GM23338 (cell line): ENCODE measurements at regions not wholly inside any gene's neighbourhood (a gene's known extent, or its start where the extent isn't known, plus 50 kb on each side); places are given as distances from the start of the nearest gene placed in this dataset.

Source experiments
- ATAC-seq: fragments of 200-7000 bp; cut with Tn5 transposase; 3 replicates; pipeline ENCODE4 v1.9.1; 2020
- DNase-seq: peaks from one replicate; pipeline ENCODE4 v3.0.0-alpha.2; 2015; ENCODE audit warnings: low spot score
- H2AFZ ChIP-seq: fragments of 200-600 bp; sonication (generic); 2 replicates; pipeline ENCODE4 v1.8.0; 2016; ENCODE audit warnings: antibody characterized with exemption, mild to moderate bottlenecking, moderate library complexity
- H3F3A ChIP-seq: fragments of 200-600 bp; sonication (generic); replicated peaks from 2 replicates; pipeline ENCODE4 v1.8.0; 2017; ENCODE audit warnings: antibody characterized with exemption, mixed run types, low read depth
- H3K27ac ChIP-seq: fragments of 200-600 bp; sonication (generic); 2 replicates; pipeline ENCODE4 v1.6.1; 2016; ENCODE audit warnings: low read depth
- H3K27me3 ChIP-seq: fragments of 200-600 bp; sonication (generic); 2 replicates; pipeline ENCODE4 v1.8.0; 2016; ENCODE audit warnings: mild to moderate bottlenecking, mixed run types, moderate library complexity; ENCODE audit not compliant: insufficient read depth
- H3K36me3 ChIP-seq: fragments of 200-600 bp; sonication (generic); 2 replicates; pipeline ENCODE4 v1.8.0; 2016; ENCODE audit warnings: mild to moderate bottlenecking; ENCODE audit not compliant: insufficient read depth
- H3K4me1 ChIP-seq: fragments of 200-600 bp; sonication (generic); 2 replicates; pipeline ENCODE4 v1.8.0; 2016; ENCODE audit warnings: mild to moderate bottlenecking, moderate library complexity; ENCODE audit not compliant: insufficient read depth
- H3K4me2 ChIP-seq: fragments of 200-600 bp; sonication (generic); 2 replicates; pipeline ENCODE4 v1.7.1; 2017; ENCODE audit warnings: mixed run types
- H3K4me3 ChIP-seq: fragments of 200-600 bp; sonication (generic); 2 replicates; pipeline ENCODE4 v1.6.1; 2016; ENCODE audit warnings: mixed run types
- H3K79me2 ChIP-seq: fragments of 200-600 bp; sonication (generic); replicated peaks from 2 replicates; pipeline ENCODE4 v1.8.0; 2017; ENCODE audit warnings: mild to moderate bottlenecking; ENCODE audit not compliant: insufficient read depth
- H3K9me2 ChIP-seq: fragments of 200-600 bp; sonication (generic); 2 replicates; pipeline ENCODE4 v1.8.0; 2017; ENCODE audit not compliant: insufficient read depth
- H4K20me1 ChIP-seq: fragments of 200-600 bp; sonication (generic); replicated peaks from 2 replicates; pipeline ENCODE4 v1.8.0; 2017; ENCODE audit warnings: mild to moderate bottlenecking; ENCODE audit not compliant: insufficient read depth
- H3K27ac Mint-ChIP-seq: 2 replicates; pipeline ENCODE4 v1.8.0; 2020; ENCODE audit warnings: inconsistent platforms, mild to moderate bottlenecking, moderate library complexity, mixed read lengths
- H3K27me3 Mint-ChIP-seq: 3 replicates; pipeline ENCODE4 v1.8.0; 2022; ENCODE audit warnings: low read depth, mild to moderate bottlenecking, moderate library complexity, mixed read lengths, inconsistent platforms; ENCODE audit not compliant: insufficient read depth, poor library complexity
- H3K36me3 Mint-ChIP-seq: 3 replicates; pipeline ENCODE4 v1.8.0; 2021; ENCODE audit warnings: low read depth, mild to moderate bottlenecking, inconsistent platforms, moderate library complexity, mixed read lengths
- H3K4me1 Mint-ChIP-seq: 3 replicates; pipeline ENCODE4 v1.8.0; 2020; ENCODE audit warnings: mild to moderate bottlenecking, inconsistent platforms, mixed read lengths
- H3K4me3 Mint-ChIP-seq: 3 replicates; pipeline ENCODE4 v1.8.0; 2021; ENCODE audit warnings: moderate library complexity, mild to moderate bottlenecking, inconsistent platforms, mixed read lengths
- H3K9me3 Mint-ChIP-seq: 3 replicates; pipeline ENCODE4 v1.8.0; 2020; ENCODE audit warnings: moderate library complexity, mild to moderate bottlenecking, inconsistent platforms, mixed read lengths
- CREB1 ChIP-seq: fragments of 250-450 bp; sonication (Bioruptor Pico); IDR thresholded peaks from 2 replicates; pipeline ENCODE4 v1.5.0; 2020; ENCODE audit warnings: low read depth, mild to moderate bottlenecking, moderate library complexity
- EZH2 ChIP-seq: fragments of 200-600 bp; sonication (generic); IDR thresholded peaks from one replicate; pipeline ENCODE4 v1.8.0; 2017; ENCODE audit warnings: antibody characterized with exemption, mild to moderate bottlenecking, low read depth; ENCODE audit not compliant: unreplicated experiment
- EZH2phosphoT487 ChIP-seq: fragments of 200-600 bp; sonication (generic); IDR thresholded peaks from one replicate; pipeline ENCODE4 v1.8.1; 2018; ENCODE audit warnings: antibody characterized with exemption; ENCODE audit not compliant: unreplicated experiment
- JUNB ChIP-seq: IDR thresholded peaks from one replicate; pipeline ENCODE4 v1.6.1; 2016; ENCODE audit warnings: antibody characterized with exemption; ENCODE audit not compliant: unreplicated experiment
- NANOG ChIP-seq: IDR thresholded peaks from 2 replicates; pipeline ENCODE4 v1.6.1; 2016; ENCODE audit warnings: antibody characterized with exemption, borderline replicate concordance
- POLR2AphosphoS5 ChIP-seq: IDR thresholded peaks from 2 replicates; pipeline ENCODE4 v1.6.1; 2016; ENCODE audit warnings: antibody characterized with exemption, low read depth
- STAT1 ChIP-seq: IDR thresholded peaks from one replicate; pipeline ENCODE4 v1.6.1; 2016; ENCODE audit warnings: antibody characterized with exemption; ENCODE audit not compliant: unreplicated experiment
- ZNF114 ChIP-seq: fragments of 250-450 bp; sonication (Bioruptor Pico); IDR thresholded peaks from 2 replicates; pipeline ENCODE4 v1.5.0; 2020; ENCODE audit warnings: mild to moderate bottlenecking, moderate library complexity
- ZNF331 ChIP-seq: fragments of 250-450 bp; sonication (Bioruptor Pico); IDR thresholded peaks from 2 replicates; pipeline ENCODE4 v1.5.0; 2020; ENCODE audit warnings: low read depth, mild to moderate bottlenecking, moderate library complexity
- TF ChIP-seq, protein P1 (sequence below), 2 experiments: fragments of 200-600 bp in 1 of 2; sonication (generic) in 1 of 2; conservative IDR thresholded peaks; 2 replicates each; pipeline versions ENCODE4 v1.5.1 to v1.6.1; 2016 to 2017; ENCODE audit warnings: antibody characterized with exemption in 2 of 2, low read depth in 2 of 2, mild to moderate bottlenecking in 2 of 2, moderate library complexity in 1 of 2
- TF ChIP-seq, protein P2 (sequence below): IDR thresholded peaks from one replicate; pipeline ENCODE4 v1.6.1; 2018; ENCODE audit warnings: antibody characterized with exemption; ENCODE audit not compliant: unreplicated experiment
- TF ChIP-seq, protein P3 (sequence below): IDR thresholded peaks from 2 replicates; pipeline ENCODE4 v1.6.1; 2016; ENCODE audit warnings: antibody characterized with exemption
- TF ChIP-seq, protein P4 (sequence below): fragments of 250-450 bp; sonication (Bioruptor Pico); IDR thresholded peaks from 2 replicates; pipeline ENCODE4 v1.5.0; 2020; ENCODE audit warnings: mild to moderate bottlenecking, moderate library complexity

DNA sequence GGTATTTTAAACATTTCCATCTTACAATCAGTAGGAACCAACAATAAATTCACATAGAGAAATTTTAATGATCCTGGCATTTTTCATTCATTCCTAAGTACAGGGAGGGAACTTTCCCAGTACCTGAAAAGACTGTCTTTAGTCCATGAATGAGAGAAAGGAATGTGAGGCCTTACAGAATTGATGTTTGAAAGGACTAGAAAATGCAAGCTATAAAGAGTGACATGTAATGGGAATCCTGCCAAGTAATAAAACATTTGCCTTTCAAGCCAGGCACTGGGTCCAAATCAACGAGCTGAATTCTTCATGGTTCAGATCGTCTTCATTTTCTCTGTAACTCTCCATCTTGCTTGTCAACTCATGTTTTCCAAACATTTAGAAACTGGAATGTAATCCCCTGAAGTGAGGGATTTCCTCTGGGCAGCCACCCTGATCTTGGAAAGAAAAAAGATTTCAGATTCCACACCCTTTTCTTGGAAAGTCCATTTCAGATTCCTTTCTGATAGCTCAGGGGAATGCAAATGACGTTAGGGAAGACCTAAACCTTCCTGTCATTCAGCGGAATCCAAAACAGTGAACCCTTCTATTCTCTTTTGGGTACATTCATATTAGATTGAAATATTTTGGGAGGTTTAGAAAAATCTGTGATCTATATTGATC lies 315.8 kb downstream of the SH3GL2 start:
- H3K9me3 Mint-ChIP-seq: no peaks in the 10 kb centered on the region
- Histone ChIP-seq H3K36me3 (no peaks in the 10 kb centered on the region), H3K27ac (no peak overlapping the region), H3K9me2 (no peaks in the 10 kb centered on the region), H3K27me3 (no peaks in the 10 kb centered on the region), H3K4me3 (no peak overlapping the region), H3K4me2 (no peak overlapping the region), H3K79me2 (no peaks in the 10 kb centered on the region), H3K4me1 (no peaks in the 10 kb centered on the region), H2AFZ (no peak overlapping the region), H3F3A (no peaks in the 10 kb centered on the region), H4K20me1 (no peaks in the 10 kb centered on the region)
- TF ChIP-seq, protein P1, sequence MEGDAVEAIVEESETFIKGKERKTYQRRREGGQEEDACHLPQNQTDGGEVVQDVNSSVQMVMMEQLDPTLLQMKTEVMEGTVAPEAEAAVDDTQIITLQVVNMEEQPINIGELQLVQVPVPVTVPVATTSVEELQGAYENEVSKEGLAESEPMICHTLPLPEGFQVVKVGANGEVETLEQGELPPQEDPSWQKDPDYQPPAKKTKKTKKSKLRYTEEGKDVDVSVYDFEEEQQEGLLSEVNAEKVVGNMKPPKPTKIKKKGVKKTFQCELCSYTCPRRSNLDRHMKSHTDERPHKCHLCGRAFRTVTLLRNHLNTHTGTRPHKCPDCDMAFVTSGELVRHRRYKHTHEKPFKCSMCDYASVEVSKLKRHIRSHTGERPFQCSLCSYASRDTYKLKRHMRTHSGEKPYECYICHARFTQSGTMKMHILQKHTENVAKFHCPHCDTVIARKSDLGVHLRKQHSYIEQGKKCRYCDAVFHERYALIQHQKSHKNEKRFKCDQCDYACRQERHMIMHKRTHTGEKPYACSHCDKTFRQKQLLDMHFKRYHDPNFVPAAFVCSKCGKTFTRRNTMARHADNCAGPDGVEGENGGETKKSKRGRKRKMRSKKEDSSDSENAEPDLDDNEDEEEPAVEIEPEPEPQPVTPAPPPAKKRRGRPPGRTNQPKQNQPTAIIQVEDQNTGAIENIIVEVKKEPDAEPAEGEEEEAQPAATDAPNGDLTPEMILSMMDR (conservative IDR thresholded peaks at IDR 0.05; ENCODE audit: low read depth in 2 of 2): no peak
- TF ChIP-seq NANOG (no peak), ZNF331 (CRISPR knock-in tag) (no peak), ZNF114 (CRISPR knock-in tag) (no peak), EZH2phosphoT487 (no peak), STAT1 (no peak), POLR2AphosphoS5 (no peak), EZH2 (no peak), JUNB (no peak), CREB1 (no peak)
- TF ChIP-seq, protein P2, sequence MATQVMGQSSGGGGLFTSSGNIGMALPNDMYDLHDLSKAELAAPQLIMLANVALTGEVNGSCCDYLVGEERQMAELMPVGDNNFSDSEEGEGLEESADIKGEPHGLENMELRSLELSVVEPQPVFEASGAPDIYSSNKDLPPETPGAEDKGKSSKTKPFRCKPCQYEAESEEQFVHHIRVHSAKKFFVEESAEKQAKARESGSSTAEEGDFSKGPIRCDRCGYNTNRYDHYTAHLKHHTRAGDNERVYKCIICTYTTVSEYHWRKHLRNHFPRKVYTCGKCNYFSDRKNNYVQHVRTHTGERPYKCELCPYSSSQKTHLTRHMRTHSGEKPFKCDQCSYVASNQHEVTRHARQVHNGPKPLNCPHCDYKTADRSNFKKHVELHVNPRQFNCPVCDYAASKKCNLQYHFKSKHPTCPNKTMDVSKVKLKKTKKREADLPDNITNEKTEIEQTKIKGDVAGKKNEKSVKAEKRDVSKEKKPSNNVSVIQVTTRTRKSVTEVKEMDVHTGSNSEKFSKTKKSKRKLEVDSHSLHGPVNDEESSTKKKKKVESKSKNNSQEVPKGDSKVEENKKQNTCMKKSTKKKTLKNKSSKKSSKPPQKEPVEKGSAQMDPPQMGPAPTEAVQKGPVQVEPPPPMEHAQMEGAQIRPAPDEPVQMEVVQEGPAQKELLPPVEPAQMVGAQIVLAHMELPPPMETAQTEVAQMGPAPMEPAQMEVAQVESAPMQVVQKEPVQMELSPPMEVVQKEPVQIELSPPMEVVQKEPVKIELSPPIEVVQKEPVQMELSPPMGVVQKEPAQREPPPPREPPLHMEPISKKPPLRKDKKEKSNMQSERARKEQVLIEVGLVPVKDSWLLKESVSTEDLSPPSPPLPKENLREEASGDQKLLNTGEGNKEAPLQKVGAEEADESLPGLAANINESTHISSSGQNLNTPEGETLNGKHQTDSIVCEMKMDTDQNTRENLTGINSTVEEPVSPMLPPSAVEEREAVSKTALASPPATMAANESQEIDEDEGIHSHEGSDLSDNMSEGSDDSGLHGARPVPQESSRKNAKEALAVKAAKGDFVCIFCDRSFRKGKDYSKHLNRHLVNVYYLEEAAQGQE: no peak
- TF ChIP-seq, protein P3, sequence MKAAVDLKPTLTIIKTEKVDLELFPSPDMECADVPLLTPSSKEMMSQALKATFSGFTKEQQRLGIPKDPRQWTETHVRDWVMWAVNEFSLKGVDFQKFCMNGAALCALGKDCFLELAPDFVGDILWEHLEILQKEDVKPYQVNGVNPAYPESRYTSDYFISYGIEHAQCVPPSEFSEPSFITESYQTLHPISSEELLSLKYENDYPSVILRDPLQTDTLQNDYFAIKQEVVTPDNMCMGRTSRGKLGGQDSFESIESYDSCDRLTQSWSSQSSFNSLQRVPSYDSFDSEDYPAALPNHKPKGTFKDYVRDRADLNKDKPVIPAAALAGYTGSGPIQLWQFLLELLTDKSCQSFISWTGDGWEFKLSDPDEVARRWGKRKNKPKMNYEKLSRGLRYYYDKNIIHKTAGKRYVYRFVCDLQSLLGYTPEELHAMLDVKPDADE: no peak
- TF ChIP-seq, protein P4, sequence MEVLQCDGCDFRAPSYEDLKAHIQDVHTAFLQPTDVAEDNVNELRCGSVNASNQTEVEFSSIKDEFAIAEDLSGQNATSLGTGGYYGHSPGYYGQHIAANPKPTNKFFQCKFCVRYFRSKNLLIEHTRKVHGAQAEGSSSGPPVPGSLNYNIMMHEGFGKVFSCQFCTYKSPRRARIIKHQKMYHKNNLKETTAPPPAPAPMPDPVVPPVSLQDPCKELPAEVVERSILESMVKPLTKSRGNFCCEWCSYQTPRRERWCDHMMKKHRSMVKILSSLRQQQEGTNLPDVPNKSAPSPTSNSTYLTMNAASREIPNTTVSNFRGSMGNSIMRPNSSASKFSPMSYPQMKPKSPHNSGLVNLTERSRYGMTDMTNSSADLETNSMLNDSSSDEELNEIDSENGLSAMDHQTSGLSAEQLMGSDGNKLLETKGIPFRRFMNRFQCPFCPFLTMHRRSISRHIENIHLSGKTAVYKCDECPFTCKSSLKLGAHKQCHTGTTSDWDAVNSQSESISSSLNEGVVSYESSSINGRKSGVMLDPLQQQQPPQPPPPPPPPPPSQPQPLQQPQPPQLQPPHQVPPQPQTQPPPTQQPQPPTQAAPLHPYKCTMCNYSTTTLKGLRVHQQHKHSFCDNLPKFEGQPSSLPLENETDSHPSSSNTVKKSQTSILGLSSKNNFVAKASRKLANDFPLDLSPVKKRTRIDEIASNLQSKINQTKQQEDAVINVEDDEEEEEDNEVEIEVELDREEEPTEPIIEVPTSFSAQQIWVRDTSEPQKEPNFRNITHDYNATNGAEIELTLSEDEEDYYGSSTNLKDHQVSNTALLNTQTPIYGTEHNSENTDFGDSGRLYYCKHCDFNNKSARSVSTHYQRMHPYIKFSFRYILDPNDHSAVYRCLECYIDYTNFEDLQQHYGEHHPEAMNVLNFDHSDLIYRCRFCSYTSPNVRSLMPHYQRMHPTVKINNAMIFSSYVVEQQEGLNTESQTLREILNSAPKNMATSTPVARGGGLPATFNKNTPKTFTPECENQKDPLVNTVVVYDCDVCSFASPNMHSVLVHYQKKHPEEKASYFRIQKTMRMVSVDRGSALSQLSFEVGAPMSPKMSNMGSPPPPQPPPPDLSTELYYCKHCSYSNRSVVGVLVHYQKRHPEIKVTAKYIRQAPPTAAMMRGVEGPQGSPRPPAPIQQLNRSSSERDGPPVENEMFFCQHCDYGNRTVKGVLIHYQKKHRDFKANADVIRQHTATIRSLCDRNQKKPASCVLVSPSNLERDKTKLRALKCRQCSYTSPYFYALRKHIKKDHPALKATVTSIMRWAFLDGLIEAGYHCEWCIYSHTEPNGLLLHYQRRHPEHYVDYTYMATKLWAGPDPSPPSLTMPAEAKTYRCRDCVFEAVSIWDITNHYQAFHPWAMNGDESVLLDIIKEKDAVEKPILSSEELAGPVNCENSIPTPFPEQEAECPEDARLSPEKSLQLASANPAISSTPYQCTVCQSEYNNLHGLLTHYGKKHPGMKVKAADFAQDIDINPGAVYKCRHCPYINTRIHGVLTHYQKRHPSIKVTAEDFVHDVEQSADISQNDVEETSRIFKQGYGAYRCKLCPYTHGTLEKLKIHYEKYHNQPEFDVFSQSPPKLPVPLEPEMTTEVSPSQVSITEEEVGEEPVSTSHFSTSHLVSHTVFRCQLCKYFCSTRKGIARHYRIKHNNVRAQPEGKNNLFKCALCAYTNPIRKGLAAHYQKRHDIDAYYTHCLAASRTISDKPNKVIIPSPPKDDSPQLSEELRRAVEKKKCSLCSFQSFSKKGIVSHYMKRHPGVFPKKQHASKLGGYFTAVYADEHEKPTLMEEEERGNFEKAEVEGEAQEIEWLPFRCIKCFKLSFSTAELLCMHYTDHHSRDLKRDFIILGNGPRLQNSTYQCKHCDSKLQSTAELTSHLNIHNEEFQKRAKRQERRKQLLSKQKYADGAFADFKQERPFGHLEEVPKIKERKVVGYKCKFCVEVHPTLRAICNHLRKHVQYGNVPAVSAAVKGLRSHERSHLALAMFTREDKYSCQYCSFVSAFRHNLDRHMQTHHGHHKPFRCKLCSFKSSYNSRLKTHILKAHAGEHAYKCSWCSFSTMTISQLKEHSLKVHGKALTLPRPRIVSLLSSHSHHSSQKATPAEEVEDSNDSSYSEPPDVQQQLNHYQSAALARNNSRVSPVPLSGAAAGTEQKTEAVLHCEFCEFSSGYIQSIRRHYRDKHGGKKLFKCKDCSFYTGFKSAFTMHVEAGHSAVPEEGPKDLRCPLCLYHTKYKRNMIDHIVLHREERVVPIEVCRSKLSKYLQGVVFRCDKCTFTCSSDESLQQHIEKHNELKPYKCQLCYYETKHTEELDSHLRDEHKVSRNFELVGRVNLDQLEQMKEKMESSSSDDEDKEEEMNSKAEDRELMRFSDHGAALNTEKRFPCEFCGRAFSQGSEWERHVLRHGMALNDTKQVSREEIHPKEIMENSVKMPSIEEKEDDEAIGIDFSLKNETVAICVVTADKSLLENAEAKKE: no peak
- no peaks in the 10 kb centered on the region; the same call in 2 of the 3 replicates for H3K4me1 Mint-ChIP-seq
- no peak for ATAC-seq
- no peak overlapping the region for H3K27ac Mint-ChIP-seq
- no peak overlapping the region for H3K4me3 Mint-ChIP-seq
- H3K27me3 Mint-ChIP-seq: no peaks in the 10 kb centered on the region
- no peak for DNase-seq
- H3K36me3 Mint-ChIP-seq: no peaks in the 10 kb centered on the region
